Lower lobe of right lung (tissue), 2 donors: ENCODE measurements at regions not wholly inside any gene's neighbourhood (a gene's known extent, or its start where the extent isn't known, plus 50 kb on each side); places are given as distances from the start of the nearest gene placed in this dataset.

ENCODE experiments used
- ATAC-seq, 2 donors: fragments of 200-7000 bp; cut with Tn5 transposase; one replicate each; pipeline ENCODE4 v1.9.1; 2020 to 2022; ENCODE audit warnings: mild to moderate bottlenecking in 2 of 2, moderate library complexity in 2 of 2
- DNase-seq: peaks from one replicate; pipeline ENCODE4 v3.0.0-alpha.2; 2020
- H3K27ac ChIP-seq: fragments of 200-600 bp; one replicate; pipeline ENCODE4 v1.8.0; 2022
- H3K27me3 ChIP-seq: fragments of 200-600 bp; one replicate; pipeline ENCODE4 v1.8.0; 2022; ENCODE audit warnings: low read depth
- H3K36me3 ChIP-seq: fragments of 200-600 bp; one replicate; pipeline ENCODE4 v1.8.0; 2022; ENCODE audit warnings: mild to moderate bottlenecking
- H3K4me1 ChIP-seq: fragments of 200-600 bp; one replicate; pipeline ENCODE4 v1.8.0; 2022
- H3K4me3 ChIP-seq: fragments of 200-600 bp; one replicate; pipeline ENCODE4 v1.8.0; 2022; ENCODE audit warnings: mild to moderate bottlenecking
- H3K9me3 ChIP-seq: fragments of 200-600 bp; one replicate; pipeline ENCODE4 v1.8.0; 2022
- intact Hi-C: fragments of 100-400 bp; cut with DNase I; formaldehyde crosslinking; loops from one replicate; pipeline ENCODE4 v1.11.0; 2022
- TF ChIP-seq, protein P1 (sequence below): fragments of 200-600 bp; IDR thresholded peaks from one replicate; pipeline ENCODE4 v1.8.0; 2022; ENCODE audit warnings: antibody characterized with exemption, mild to moderate bottlenecking
- donor health status: DM: no; HTN: yes; CAD: no; lungs with severe emphysema.

GRCh38 chr9:119036969-119037368 lies 332.3 kb downstream of the BRINP1 start:
- no peaks in the 10 kb centered on the region for H3K36me3 ChIP-seq
- no peak for DNase-seq
- ATAC-seq, result no peak
- TF ChIP-seq, protein P1, sequence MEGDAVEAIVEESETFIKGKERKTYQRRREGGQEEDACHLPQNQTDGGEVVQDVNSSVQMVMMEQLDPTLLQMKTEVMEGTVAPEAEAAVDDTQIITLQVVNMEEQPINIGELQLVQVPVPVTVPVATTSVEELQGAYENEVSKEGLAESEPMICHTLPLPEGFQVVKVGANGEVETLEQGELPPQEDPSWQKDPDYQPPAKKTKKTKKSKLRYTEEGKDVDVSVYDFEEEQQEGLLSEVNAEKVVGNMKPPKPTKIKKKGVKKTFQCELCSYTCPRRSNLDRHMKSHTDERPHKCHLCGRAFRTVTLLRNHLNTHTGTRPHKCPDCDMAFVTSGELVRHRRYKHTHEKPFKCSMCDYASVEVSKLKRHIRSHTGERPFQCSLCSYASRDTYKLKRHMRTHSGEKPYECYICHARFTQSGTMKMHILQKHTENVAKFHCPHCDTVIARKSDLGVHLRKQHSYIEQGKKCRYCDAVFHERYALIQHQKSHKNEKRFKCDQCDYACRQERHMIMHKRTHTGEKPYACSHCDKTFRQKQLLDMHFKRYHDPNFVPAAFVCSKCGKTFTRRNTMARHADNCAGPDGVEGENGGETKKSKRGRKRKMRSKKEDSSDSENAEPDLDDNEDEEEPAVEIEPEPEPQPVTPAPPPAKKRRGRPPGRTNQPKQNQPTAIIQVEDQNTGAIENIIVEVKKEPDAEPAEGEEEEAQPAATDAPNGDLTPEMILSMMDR, result no peak
- no peak overlapping the region for H3K27ac ChIP-seq
- H3K9me3 ChIP-seq, result no peaks in the 10 kb centered on the region
- H3K4me1 ChIP-seq, result no peaks in the 10 kb centered on the region
- H3K4me3 ChIP-seq, result no peak overlapping the region
- intact Hi-C loops, result no loop called here
- no peaks in the 10 kb centered on the region for H3K27me3 ChIP-seq

DNA sequence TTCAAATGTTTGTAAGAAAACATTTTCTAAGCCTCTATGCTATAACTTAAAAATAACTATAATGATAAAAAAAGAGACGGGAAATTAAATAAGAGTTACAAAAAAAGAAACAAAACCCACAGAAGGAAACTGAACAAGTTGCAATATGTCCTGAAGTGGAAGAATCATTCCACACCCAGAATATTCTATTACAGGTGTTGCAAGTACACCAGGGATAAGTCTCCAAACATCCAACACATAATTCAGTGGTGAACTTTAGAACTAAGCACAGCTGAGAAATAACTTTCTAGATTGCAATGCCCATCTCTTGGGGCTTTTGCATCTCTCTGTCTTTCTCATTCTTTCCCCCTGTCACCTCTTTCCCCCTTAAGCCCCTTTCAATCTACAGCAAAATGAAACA lies 325.2 kb downstream of the BRINP1 start:
- no peak for ATAC-seq
- Histone ChIP-seq H3K9me3 (no peaks in the 10 kb centered on the region), H3K4me1 (no peaks in the 10 kb centered on the region), H3K27me3 (no peaks in the 10 kb centered on the region), H3K4me3 (no peak overlapping the region), H3K36me3 (no peaks in the 10 kb centered on the region), H3K27ac (no peak overlapping the region)
- intact Hi-C loops, result no loop called here
- no peak for DNase-seq
- TF ChIP-seq, protein P1, result no peak

GRCh38 chr9:119044806-119045205 lies 324.4 kb downstream of the BRINP1 start:
- ATAC-seq (no peak), DNase-seq (no peak)
- no peak overlapping the region for H3K4me3 ChIP-seq
- H3K27ac ChIP-seq, result no peak overlapping the region
- TF ChIP-seq, protein P1, result no peak
- H3K27me3 ChIP-seq, result no peaks in the 10 kb centered on the region
- intact Hi-C loops, result no loop called here
- no peaks in the 10 kb centered on the region for H3K36me3 ChIP-seq
- H3K9me3 ChIP-seq, result no peaks in the 10 kb centered on the region
- no peaks in the 10 kb centered on the region for H3K4me1 ChIP-seq

DNA sequence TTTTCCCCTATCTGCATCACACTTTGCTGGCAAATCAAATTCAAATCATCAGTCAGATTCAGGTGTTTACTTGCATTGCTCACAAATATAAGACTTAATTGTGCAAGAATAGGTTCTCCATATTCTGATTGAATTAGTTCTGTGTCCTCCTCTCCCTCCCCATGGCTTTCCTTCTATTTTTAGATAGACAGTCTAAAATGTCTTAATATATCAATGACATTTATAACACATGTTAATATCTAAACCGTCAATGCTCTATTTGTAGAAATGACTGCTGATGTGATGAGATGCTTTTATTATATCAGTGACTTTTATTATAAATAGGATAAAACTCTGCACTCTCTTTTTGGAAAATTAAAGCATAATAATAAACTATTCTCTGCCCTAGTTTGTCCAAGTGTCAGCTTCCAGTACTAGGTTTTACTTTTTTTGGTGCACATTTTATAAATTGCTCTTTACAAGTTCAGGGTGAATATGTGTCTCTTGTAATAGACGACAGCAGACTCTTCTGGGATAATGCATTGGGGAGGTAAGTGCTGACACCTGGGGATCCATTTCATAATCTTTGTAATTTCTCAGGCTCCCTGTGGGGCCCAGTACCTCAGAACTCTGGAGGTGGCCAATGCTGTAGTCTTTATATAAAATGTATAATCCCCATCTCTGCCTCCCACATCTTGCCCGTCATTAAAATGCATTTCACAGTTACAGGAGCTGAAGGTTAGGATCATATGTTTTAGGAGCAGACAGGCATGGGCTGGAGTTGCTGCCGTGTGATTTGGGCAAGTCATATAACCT lies 321.5 kb downstream of the BRINP1 start:
- no peak overlapping the region for H3K4me3 ChIP-seq
- TF ChIP-seq, protein P1, result no peak
- no peaks in the 10 kb centered on the region for H3K27me3 ChIP-seq
- H3K36me3 ChIP-seq, result no peaks in the 10 kb centered on the region
- peaks cover 4% of the 10 kb centered on the region for H3K4me1 ChIP-seq
- DNase-seq, result no peak
- intact Hi-C loops, result no loop called here
- ATAC-seq, result no peak
- no peak overlapping the region for H3K27ac ChIP-seq
- no peaks in the 10 kb centered on the region for H3K9me3 ChIP-seq

DNA sequence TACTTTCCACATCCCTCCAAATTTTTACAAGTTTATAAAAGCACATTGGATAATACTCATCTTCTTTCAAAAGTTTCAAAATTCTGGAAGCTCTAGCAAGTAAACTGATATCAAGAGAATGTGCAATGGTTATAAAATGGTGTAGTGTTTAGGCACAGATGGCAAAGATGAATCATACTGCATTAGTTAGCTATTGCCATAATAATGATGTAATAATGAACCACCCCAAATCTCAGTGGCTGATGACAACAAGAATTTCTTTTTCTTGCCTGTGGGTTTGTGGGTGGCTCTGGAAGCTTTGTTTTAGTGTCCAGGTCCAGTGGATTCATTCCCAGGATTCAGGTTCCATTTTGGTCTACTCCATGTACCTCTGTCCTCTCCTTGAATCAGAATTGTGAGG lies 319.0 kb downstream of the BRINP1 start:
- Histone ChIP-seq H3K4me1 (peaks cover 7% of the 10 kb centered on the region), H3K9me3 (no peaks in the 10 kb centered on the region), H3K27ac (no peak overlapping the region), H3K4me3 (no peak overlapping the region), H3K36me3 (no peaks in the 10 kb centered on the region), H3K27me3 (no peaks in the 10 kb centered on the region)
- no peak for DNase-seq
- intact Hi-C loops, result no loop called here
- ATAC-seq, result no peak
- TF ChIP-seq, protein P1, result no peak
